MM.1S (cell line): ENCODE measurements at regions not wholly inside any gene's neighbourhood (a gene's known extent, or its start where the extent isn't known, plus 50 kb on each side); places are given as distances from the start of the nearest gene placed in this dataset.

Source experiments
- EZH2 ChIP-seq: fragments of 300-600 bp; sonication (generic); optimal IDR thresholded peaks from 2 replicates; pipeline ENCODE3; 2017; ENCODE audit warnings: low read depth, mild to moderate bottlenecking, antibody characterized with exemption, low read length, mixed read lengths
- EZH2phosphoT487 ChIP-seq: fragments of 300-600 bp; sonication (generic); IDR thresholded peaks from 2 replicates; pipeline ENCODE4 v1.6.1; 2018; ENCODE audit warnings: antibody characterized with exemption, low read length
- TF ChIP-seq, protein P1 (sequence below): fragments of 300-600 bp; sonication (generic); IDR thresholded peaks from 2 replicates; pipeline ENCODE4 v1.5.1; 2016; ENCODE audit warnings: antibody characterized with exemption, low read length, mixed read lengths

DNA sequence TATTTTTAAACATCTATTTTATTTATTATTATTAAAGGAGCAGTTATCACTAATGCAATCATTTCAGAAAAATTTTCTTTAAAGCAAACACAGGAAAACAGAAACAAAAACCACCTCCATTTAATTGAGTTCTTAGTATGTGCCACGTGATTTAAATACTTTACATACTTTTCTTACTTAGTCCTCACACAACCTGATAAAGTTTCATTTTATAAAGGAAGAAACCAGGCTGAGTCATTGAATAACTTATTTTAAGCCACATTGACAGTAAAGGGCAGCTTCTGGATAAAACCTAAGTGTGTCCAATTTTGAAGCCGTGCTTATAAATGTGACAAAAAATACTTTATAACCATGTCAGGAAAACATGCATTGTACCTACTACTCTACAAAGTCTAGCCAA lies 57.1 kb upstream of the PCED1B start:
- TF ChIP-seq, protein P1, sequence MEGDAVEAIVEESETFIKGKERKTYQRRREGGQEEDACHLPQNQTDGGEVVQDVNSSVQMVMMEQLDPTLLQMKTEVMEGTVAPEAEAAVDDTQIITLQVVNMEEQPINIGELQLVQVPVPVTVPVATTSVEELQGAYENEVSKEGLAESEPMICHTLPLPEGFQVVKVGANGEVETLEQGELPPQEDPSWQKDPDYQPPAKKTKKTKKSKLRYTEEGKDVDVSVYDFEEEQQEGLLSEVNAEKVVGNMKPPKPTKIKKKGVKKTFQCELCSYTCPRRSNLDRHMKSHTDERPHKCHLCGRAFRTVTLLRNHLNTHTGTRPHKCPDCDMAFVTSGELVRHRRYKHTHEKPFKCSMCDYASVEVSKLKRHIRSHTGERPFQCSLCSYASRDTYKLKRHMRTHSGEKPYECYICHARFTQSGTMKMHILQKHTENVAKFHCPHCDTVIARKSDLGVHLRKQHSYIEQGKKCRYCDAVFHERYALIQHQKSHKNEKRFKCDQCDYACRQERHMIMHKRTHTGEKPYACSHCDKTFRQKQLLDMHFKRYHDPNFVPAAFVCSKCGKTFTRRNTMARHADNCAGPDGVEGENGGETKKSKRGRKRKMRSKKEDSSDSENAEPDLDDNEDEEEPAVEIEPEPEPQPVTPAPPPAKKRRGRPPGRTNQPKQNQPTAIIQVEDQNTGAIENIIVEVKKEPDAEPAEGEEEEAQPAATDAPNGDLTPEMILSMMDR: no peak
- TF ChIP-seq EZH2: no peak
- no peak for TF ChIP-seq EZH2phosphoT487
